HFFc6 (cell line): ENCODE measurements at regions not wholly inside any gene's neighbourhood (a gene's known extent, or its start where the extent isn't known, plus 50 kb on each side); places are given as distances from the start of the nearest gene placed in this dataset.

Source experiments
- DNase-seq: peaks from one replicate; pipeline ENCODE4 v3.0.0-alpha.2; 2018
- H3K27ac Mint-ChIP-seq: 2 replicates; pipeline ENCODE4 v1.8.0; 2020; ENCODE audit warnings: mild to moderate bottlenecking, mixed read lengths
- H3K27me3 Mint-ChIP-seq: 2 replicates; pipeline ENCODE4 v1.8.0; 2021; ENCODE audit warnings: mild to moderate bottlenecking, moderate library complexity, mixed read lengths; ENCODE audit not compliant: insufficient read depth
- H3K36me3 Mint-ChIP-seq: 2 replicates; pipeline ENCODE4 v1.8.0; 2021; ENCODE audit warnings: low read depth, mixed read lengths
- H3K4me1 Mint-ChIP-seq: 2 replicates; pipeline ENCODE4 v1.8.0; 2020; ENCODE audit warnings: low read depth, mixed read lengths
- H3K4me3 Mint-ChIP-seq: 2 replicates; pipeline ENCODE4 v1.8.0; 2020; ENCODE audit warnings: mild to moderate bottlenecking, moderate library complexity, mixed read lengths
- H3K9me3 Mint-ChIP-seq: 2 replicates; pipeline ENCODE4 v1.8.0; 2020; ENCODE audit warnings: mild to moderate bottlenecking, mixed read lengths
- CTCF ChIP-seq: fragments of 200-600 bp; sonication (generic); IDR thresholded peaks from 2 replicates; pipeline ENCODE4 v1.5.0; 2021; ENCODE audit warnings: antibody characterized with exemption, mild to moderate bottlenecking

GRCh38 chr14:22407033-22407432 is 182.0 kb downstream of the DAD1 start:
- no peak for DNase-seq
- H3K27me3 Mint-ChIP-seq = peaks cover 36% of the 10 kb centered on the region

GRCh38 chr14:22405201-22405600 is 183.8 kb downstream of the DAD1 start:
- TF ChIP-seq CTCF = no peak
- DNase-seq = no peak
- Mint-ChIP-seq H3K4me1 (0 out of 2 replicates have a peak, but pooled peaks cover under 1% of the 10 kb centered on the region), H3K36me3 (no peaks in the 10 kb centered on the region), H3K9me3 (no peaks in the 10 kb centered on the region), H3K27me3 (peaks cover 30% of the 10 kb centered on the region), H3K27ac (no peak overlapping the region), H3K4me3 (no peak overlapping the region)

More at GRCh38 chr14:22407033-22407432, 182.0 kb downstream of the DAD1 start:
- Mint-ChIP-seq H3K36me3 (no peaks in the 10 kb centered on the region), H3K4me3 (no peak overlapping the region), H3K27ac (no peak overlapping the region), H3K9me3 (no peaks in the 10 kb centered on the region), H3K4me1 (0 out of 2 replicates have a peak, but pooled peaks cover 5% of the 10 kb centered on the region)
- TF ChIP-seq CTCF = no peak

- DNase-seq = no peak
- Mint-ChIP-seq H3K27ac (no peak overlapping the region), H3K9me3 (no peaks in the 10 kb centered on the region)
Observed at GRCh38 chr14:22403296-22403695, 185.7 kb downstream of the DAD1 start.

GRCh38 chr14:22400655-22401259 is 188.3 kb downstream of the DAD1 start:
- no peaks in the 10 kb centered on the region for H3K4me1 Mint-ChIP-seq
- H3K4me3 Mint-ChIP-seq = no peak overlapping the region
- H3K27ac Mint-ChIP-seq = no peak overlapping the region
- H3K9me3 Mint-ChIP-seq = no peaks in the 10 kb centered on the region
- no peaks in the 10 kb centered on the region for H3K36me3 Mint-ChIP-seq
- TF ChIP-seq CTCF = no peak
- peaks cover 32% of the 10 kb centered on the region for H3K27me3 Mint-ChIP-seq
- DNase-seq = no peak

More at GRCh38 chr14:22403296-22403695, 185.7 kb downstream of the DAD1 start:
- peaks cover 37% of the 10 kb centered on the region for H3K27me3 Mint-ChIP-seq
- no peak for TF ChIP-seq CTCF
- no peak overlapping the region for H3K4me3 Mint-ChIP-seq
- H3K36me3 Mint-ChIP-seq = no peaks in the 10 kb centered on the region
- H3K4me1 Mint-ChIP-seq = no peaks in the 10 kb centered on the region

GRCh38 chr14:22399776-22400175 is 189.2 kb downstream of the DAD1 start:
- TF ChIP-seq CTCF = no peak
- Mint-ChIP-seq H3K4me1 (no peaks in the 10 kb centered on the region), H3K27ac (no peak overlapping the region), H3K4me3 (no peak overlapping the region), H3K9me3 (no peaks in the 10 kb centered on the region), H3K27me3 (peaks cover 38% of the 10 kb centered on the region), H3K36me3 (no peaks in the 10 kb centered on the region)
- no peak for DNase-seq
